Mammary epithelial cell (primary cell): ENCODE measurements at regions not wholly inside any gene's neighbourhood (a gene's known extent, or its start where the extent isn't known, plus 50 kb on each side); places are given as distances from the start of the nearest gene placed in this dataset.

Experiments
- EZH2 ChIP-seq: IDR thresholded peaks from 2 replicates; pipeline ENCODE4 v1.6.1; 2012; ENCODE audit warnings: low read length, inconsistent platforms, borderline replicate concordance
- TF ChIP-seq, protein P1 (sequence below), 2 donors: IDR thresholded peaks in 1 of 2; conservative IDR thresholded peaks in 1 of 2; 2 replicates each; pipeline ENCODE4 v1.5.1; 2011 to 2012; ENCODE audit warnings: inconsistent platforms in 2 of 2, low read length in 2 of 2, mild to moderate bottlenecking in 2 of 2, control low read depth in 1 of 2, low read depth in 1 of 2; ENCODE audit not compliant: insufficient read depth in 1 of 2; ENCODE audit errors: extremely low read depth in 1 of 2

DNA sequence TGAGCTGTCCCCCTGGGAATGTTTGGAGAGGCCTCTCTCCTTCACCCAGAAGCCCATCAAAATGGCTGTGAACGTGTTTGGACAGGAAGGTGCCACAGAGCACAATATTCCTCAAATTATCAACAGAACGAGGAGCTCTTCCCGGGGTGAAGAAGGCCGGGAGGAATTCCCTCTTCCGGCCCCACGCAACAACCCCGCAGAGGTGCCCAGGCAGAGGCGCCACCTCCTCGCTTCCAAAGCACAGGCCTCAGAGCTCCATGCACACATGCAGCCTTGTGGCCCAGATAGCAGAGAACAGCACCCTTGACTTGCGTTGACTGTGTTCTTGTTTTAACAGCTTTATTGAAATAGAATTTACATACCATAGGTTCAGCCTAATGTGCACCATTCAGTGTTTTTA lies 152.5 kb upstream of the SALL3 start:
- TF ChIP-seq, protein P1, sequence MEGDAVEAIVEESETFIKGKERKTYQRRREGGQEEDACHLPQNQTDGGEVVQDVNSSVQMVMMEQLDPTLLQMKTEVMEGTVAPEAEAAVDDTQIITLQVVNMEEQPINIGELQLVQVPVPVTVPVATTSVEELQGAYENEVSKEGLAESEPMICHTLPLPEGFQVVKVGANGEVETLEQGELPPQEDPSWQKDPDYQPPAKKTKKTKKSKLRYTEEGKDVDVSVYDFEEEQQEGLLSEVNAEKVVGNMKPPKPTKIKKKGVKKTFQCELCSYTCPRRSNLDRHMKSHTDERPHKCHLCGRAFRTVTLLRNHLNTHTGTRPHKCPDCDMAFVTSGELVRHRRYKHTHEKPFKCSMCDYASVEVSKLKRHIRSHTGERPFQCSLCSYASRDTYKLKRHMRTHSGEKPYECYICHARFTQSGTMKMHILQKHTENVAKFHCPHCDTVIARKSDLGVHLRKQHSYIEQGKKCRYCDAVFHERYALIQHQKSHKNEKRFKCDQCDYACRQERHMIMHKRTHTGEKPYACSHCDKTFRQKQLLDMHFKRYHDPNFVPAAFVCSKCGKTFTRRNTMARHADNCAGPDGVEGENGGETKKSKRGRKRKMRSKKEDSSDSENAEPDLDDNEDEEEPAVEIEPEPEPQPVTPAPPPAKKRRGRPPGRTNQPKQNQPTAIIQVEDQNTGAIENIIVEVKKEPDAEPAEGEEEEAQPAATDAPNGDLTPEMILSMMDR (conservative IDR thresholded peaks at IDR 0.05 in 1 of 2, IDR thresholded peaks at IDR 0.05 in 1 of 2; ENCODE audit: extremely low read depth in 1 of 2, insufficient read depth in 1 of 2, low read depth in 1 of 2, low read length in 2 of 2): no peak
- no peak for TF ChIP-seq EZH2
